ENCODE measurements at regions not wholly inside any gene's neighbourhood (a gene's known extent, or its start where the extent isn't known, plus 50 kb on each side); places are given as distances from the start of the nearest gene placed in this dataset.

DNA sequence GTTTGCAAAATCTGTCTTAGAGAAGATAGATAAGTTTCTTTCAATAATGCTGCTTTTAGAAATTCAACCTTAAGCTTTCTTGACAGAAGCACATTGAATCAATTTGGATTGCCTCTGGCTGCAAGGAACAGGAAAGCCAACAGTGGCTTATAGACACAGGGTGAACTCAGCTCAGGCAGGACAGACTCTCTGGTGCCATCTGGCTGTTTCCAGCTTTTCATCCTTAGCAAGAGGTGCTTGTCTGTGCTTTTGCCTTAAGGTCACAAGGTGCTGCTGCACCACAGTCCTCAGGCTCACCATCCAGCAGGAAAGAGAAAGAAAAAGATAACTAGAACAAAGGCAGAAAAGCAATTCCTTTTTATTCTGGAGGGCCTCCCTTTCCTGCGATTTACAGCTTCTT, 93.7 kb upstream of the ETS2 start:
- Histone ChIP-seq H3K27me3 (no peaks in the 10 kb centered on the region), H3K27ac (no peak overlapping the region), H3K4me3 (no peak overlapping the region), H3K9me3 (replicated peaks in 1 of 3) (no peaks in the 10 kb centered on the region), H3K4me1 (replicated peaks in 1 of 2) (no peaks in the 10 kb centered on the region), H3K36me3 (replicated peaks in 1 of 2) (no peaks in the 10 kb centered on the region)
- WGBS, 4 donors = 41 to 84% (median 70%) methylated on average over 1 of the region's 1 CpG
- peak in 2 of 7 donors; percentile 12 to 57 for DNase-seq
- TF ChIP-seq POLR2A (IDR thresholded peaks at IDR 0.05) = no peak
- TF ChIP-seq, protein P1, sequence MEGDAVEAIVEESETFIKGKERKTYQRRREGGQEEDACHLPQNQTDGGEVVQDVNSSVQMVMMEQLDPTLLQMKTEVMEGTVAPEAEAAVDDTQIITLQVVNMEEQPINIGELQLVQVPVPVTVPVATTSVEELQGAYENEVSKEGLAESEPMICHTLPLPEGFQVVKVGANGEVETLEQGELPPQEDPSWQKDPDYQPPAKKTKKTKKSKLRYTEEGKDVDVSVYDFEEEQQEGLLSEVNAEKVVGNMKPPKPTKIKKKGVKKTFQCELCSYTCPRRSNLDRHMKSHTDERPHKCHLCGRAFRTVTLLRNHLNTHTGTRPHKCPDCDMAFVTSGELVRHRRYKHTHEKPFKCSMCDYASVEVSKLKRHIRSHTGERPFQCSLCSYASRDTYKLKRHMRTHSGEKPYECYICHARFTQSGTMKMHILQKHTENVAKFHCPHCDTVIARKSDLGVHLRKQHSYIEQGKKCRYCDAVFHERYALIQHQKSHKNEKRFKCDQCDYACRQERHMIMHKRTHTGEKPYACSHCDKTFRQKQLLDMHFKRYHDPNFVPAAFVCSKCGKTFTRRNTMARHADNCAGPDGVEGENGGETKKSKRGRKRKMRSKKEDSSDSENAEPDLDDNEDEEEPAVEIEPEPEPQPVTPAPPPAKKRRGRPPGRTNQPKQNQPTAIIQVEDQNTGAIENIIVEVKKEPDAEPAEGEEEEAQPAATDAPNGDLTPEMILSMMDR (IDR thresholded peaks at IDR 0.05) = peak in 4 of 6 experiments; percentile 20 to 25 (median 22)
- intact Hi-C loops (cut with DNase I) = no loop called here

DNA sequence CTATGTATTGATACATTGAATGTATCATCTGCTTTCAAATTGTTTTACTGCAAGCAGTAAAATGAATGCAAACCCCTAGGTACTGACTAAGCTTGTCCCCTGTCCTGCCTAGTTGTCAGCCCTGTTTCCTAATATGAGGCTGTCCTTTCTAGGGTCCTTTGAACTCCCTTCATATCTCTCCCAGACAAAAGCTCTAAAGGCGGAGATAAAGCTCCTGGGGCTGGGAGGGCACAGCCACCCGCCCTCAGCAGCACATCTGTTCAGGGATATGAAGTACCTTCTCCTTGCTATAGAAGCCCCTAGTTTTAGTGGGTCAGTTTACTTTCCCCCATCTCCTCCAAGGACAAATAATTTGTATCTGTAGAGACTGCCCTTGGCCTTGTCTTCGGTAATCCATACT, 93.1 kb upstream of the ETS2 start:
- Histone ChIP-seq H3K4me3 (no peak overlapping the region), H3K4me1 (replicated peaks in 1 of 2) (no peaks in the 10 kb centered on the region), H3K36me3 (replicated peaks in 1 of 2) (no peaks in the 10 kb centered on the region), H3K9me3 (replicated peaks in 1 of 3) (no peaks in the 10 kb centered on the region), H3K27me3 (no peaks in the 10 kb centered on the region), H3K27ac (no peak overlapping the region)
- no peak for DNase-seq
- intact Hi-C loops (cut with DNase I) = no loop called here
- TF ChIP-seq, protein P1 (IDR thresholded peaks at IDR 0.05) = no peak
- no peak for TF ChIP-seq POLR2A (IDR thresholded peaks at IDR 0.05)
- WGBS, 4 donors = 67 to 77% (median 70%) methylated on average over 3 of the region's 3 CpGs

DNA sequence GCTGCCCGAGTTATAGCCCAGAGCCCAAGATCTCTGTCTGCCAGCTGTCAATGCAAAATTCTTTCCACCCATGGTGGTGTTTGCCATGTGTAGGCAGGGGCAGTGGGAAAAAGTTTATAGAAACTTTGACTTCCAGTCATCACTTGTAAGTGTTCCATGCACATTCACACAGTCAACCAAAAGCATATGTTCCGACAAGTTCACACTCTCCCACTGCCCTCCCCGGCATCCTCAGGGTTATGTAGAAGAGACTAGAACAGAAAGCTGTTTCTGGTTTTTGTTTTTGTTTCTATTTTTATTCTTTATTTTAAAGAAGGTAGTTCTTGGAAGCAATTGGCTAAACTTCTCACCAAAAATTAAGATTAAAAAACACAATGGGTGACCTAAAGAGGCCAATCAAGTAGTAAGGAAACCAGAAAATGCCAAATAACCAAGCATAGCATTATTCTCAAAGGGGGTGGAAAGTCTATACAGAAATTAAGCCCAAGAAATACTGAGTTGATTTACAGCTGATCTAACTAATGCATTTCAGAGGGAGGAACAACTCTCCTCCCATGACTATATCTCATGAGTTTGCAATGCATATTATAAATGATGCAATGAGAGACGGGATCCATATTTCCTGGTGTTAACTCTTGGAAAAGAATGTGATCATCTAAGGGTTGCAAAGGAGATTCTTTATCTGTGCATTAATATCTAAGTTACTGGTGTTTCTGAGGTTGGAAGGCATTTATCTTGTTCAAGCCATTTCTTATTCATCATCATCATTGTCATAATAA, 91.5 kb upstream of the ETS2 start:
- no peak for TF ChIP-seq POLR2A (IDR thresholded peaks at IDR 0.05)
- TF ChIP-seq, protein P1 (IDR thresholded peaks at IDR 0.05) = no peak
- no peak for DNase-seq
- whole genome bisulfite sequencing, 4 donors = 69 to 75% (median 75%) methylated on average over 4 of the region's 4 CpGs
- Histone ChIP-seq H3K27ac (no peak overlapping the region), H3K4me3 (no peak overlapping the region), H3K4me1 (replicated peaks in 1 of 2) (no peaks in the 10 kb centered on the region), H3K27me3 (no peaks in the 10 kb centered on the region), H3K9me3 (replicated peaks in 1 of 3) (no peaks in the 10 kb centered on the region), H3K36me3 (replicated peaks in 1 of 2) (no peaks in the 10 kb centered on the region)
- intact Hi-C loops (cut with DNase I) = no loop called here

GRCh38 chr21:38714999-38715398, 90.7 kb upstream of the ETS2 start:
- 66 to 80% (median 73%) methylated on average over 5 of the region's 5 CpGs for WGBS, 4 donors
- H3K4me1 ChIP-seq (replicated peaks in 1 of 2) = no peaks in the 10 kb centered on the region
- H3K9me3 ChIP-seq (replicated peaks in 1 of 3) = no peaks in the 10 kb centered on the region
- H3K4me3 ChIP-seq = no peak overlapping the region
- H3K27me3 ChIP-seq = no peaks in the 10 kb centered on the region
- H3K27ac ChIP-seq = no peak overlapping the region
- DNase-seq = no peak
- intact Hi-C loops (cut with DNase I) = no loop called here
- TF ChIP-seq, protein P1 (IDR thresholded peaks at IDR 0.05) = no peak
- no peak for TF ChIP-seq POLR2A (IDR thresholded peaks at IDR 0.05)
- no peaks in the 10 kb centered on the region for H3K36me3 ChIP-seq (replicated peaks in 1 of 2)
